Neural cell (in vitro differentiated cells): ENCODE measurements at regions not wholly inside any gene's neighbourhood (a gene's known extent, or its start where the extent isn't known, plus 50 kb on each side); places are given as distances from the start of the nearest gene placed in this dataset.

Experiments used
- H2AFZ ChIP-seq: fragments of 200-600, 300-800 bp; sonication (generic), shearing (Covaris generic); 2 replicates; pipeline ENCODE4 v1.6.0; 2014; ENCODE audit warnings: low read depth, mild to moderate bottlenecking, antibody characterized with exemption, low read length, moderate library complexity
- H3F3A ChIP-seq: fragments of 200-600 bp; shearing (Covaris generic); 2 replicates; pipeline ENCODE4 v1.6.1; 2016; ENCODE audit warnings: mild to moderate bottlenecking, moderate library complexity, mixed read lengths, antibody characterized with exemption, low read length; ENCODE audit not compliant: insufficient read depth, poor library complexity, severe bottlenecking
- H3K27ac ChIP-seq: fragments of 200-600, 300-800 bp; sonication (generic), shearing (Covaris generic); 2 replicates; pipeline ENCODE4 v1.5.1; 2014; ENCODE audit warnings: mild to moderate bottlenecking, low read length, moderate library complexity
- H3K27me3 ChIP-seq: fragments of 300-800, 200-600 bp; sonication (generic), shearing (Covaris generic); 2 replicates; pipeline ENCODE4 v1.6.0; 2014; ENCODE audit warnings: mild to moderate bottlenecking, low read depth, low read length, moderate library complexity; ENCODE audit not compliant: insufficient read depth
- H3K36me3 ChIP-seq: fragments of 300-800, 200-600 bp; sonication (generic), shearing (Covaris generic); 2 replicates; pipeline ENCODE4 v1.5.1; 2014; ENCODE audit warnings: mild to moderate bottlenecking, antibody characterized with exemption, low read length, moderate library complexity; ENCODE audit not compliant: insufficient read depth
- H3K4me2 ChIP-seq: fragments of 300-800, 200-600 bp; sonication (generic), shearing (Covaris generic); 2 replicates; pipeline ENCODE4 v1.6.0; 2014; ENCODE audit warnings: mild to moderate bottlenecking, low read length
- H3K4me3 ChIP-seq: fragments of 300-800, 200-600 bp; sonication (generic), shearing (Covaris generic); 2 replicates; pipeline ENCODE4 v1.5.1; 2014; ENCODE audit warnings: mild to moderate bottlenecking, low read length, moderate library complexity
- H3K79me2 ChIP-seq: fragments of 200-600 bp; shearing (Covaris generic); replicated peaks from 2 replicates; pipeline ENCODE4 v1.6.0; 2014; ENCODE audit warnings: mild to moderate bottlenecking, low read length, moderate library complexity; ENCODE audit not compliant: insufficient read depth
- H3K9ac ChIP-seq: fragments of 300-800, 200-600 bp; sonication (generic), shearing (Covaris generic); 2 replicates; pipeline ENCODE4 v1.6.1; 2016; ENCODE audit warnings: mild to moderate bottlenecking, low read length, mixed read lengths
- H3K9me2 ChIP-seq: fragments of 200-600 bp; shearing (Covaris generic); 2 replicates; pipeline ENCODE4 v1.6.1; 2016; ENCODE audit warnings: mild to moderate bottlenecking, low read length, mixed read lengths; ENCODE audit not compliant: insufficient read depth
- H3K9me3 ChIP-seq: fragments of 200-600, 300-800 bp; sonication (generic), shearing (Covaris generic); 2 replicates; pipeline ENCODE4 v1.6.1; 2016; ENCODE audit warnings: mild to moderate bottlenecking, mixed run types, low read length, moderate library complexity, mixed read lengths
- H4K20me1 ChIP-seq: fragments of 200-600 bp; shearing (Covaris generic); 2 replicates; pipeline ENCODE4 v1.6.1; 2016; ENCODE audit warnings: mild to moderate bottlenecking, mixed run types; ENCODE audit not compliant: insufficient read depth
- EP300 ChIP-seq: fragments of 450-650 bp; conservative IDR thresholded peaks from 2 replicates; pipeline ENCODE4 v1.6.1; 2014; ENCODE audit warnings: antibody characterized with exemption, mild to moderate bottlenecking, moderate library complexity; ENCODE audit not compliant: poor library complexity, severe bottlenecking
- EZH2 ChIP-seq: fragments of 200-600, 300-800 bp; shearing (Covaris generic), sonication (generic); IDR thresholded peaks from 2 replicates; pipeline ENCODE4 v1.6.1; 2014; ENCODE audit warnings: antibody characterized with exemption, low read length, borderline replicate concordance, mild to moderate bottlenecking; ENCODE audit not compliant: insufficient read depth, poor library complexity, severe bottlenecking
- MXI1 ChIP-seq: fragments of 450-650 bp; conservative IDR thresholded peaks from 2 replicates; pipeline ENCODE4 v1.6.1; 2014; ENCODE audit warnings: antibody characterized with exemption, mild to moderate bottlenecking; ENCODE audit not compliant: poor library complexity, severe bottlenecking
- POLR2AphosphoS5 ChIP-seq: IDR thresholded peaks from 2 replicates; pipeline ENCODE4 v1.6.1; 2012
- RAD21 ChIP-seq: fragments of 450-650 bp; conservative IDR thresholded peaks from 2 replicates; pipeline ENCODE4 v1.6.1; 2014; ENCODE audit warnings: antibody characterized with exemption, mild to moderate bottlenecking, moderate library complexity
- SMC3 ChIP-seq: fragments of 450-650 bp; conservative IDR thresholded peaks from 2 replicates; pipeline ENCODE4 v1.6.1; 2014; ENCODE audit warnings: antibody characterized with exemption, mild to moderate bottlenecking, moderate library complexity; ENCODE audit not compliant: poor library complexity
- TF ChIP-seq, protein P1 (sequence below): IDR thresholded peaks from 2 replicates; pipeline ENCODE4 v1.6.1; 2012; ENCODE audit warnings: borderline replicate concordance
- TF ChIP-seq, protein P2 (sequence below): fragments of 450-650 bp; IDR thresholded peaks from 2 replicates; pipeline ENCODE4 v1.5.1; 2014; ENCODE audit warnings: antibody characterized with exemption, mild to moderate bottlenecking, moderate library complexity; ENCODE audit not compliant: poor library complexity, severe bottlenecking

DNA sequence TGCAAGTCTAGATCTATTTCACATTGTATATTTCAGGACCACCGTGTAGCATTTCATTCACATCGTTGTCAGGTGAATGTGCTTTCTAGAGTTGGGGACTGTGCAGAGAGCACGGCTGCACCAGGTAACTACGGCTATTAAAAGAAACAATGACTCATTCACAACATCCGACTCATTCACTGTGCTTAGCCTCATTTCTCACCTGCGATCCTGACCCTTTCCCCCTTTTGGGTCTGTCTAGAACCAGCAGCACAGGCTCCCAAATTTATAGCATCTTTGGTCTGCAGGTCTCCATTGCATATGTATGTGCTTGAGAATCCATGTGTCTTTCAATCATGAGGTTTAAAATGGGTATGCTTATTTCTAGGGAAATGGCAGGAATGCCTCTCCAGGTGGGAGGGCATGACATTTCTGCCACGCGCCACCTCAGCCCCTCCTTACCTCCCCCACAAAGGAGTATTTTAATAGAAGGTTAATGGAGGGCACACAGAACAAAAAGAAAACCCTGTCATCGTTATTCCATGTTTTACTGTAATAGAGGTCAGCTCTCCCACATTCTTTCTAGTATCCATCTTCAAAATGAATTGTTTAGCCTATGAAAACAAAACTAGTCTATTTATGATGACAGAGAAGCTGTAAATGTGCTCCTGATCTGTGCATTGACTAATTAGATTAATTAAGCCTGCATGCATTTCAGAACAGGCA, 246.7 kb upstream of the EPHA4 start (continued):
- TF ChIP-seq, protein P1, sequence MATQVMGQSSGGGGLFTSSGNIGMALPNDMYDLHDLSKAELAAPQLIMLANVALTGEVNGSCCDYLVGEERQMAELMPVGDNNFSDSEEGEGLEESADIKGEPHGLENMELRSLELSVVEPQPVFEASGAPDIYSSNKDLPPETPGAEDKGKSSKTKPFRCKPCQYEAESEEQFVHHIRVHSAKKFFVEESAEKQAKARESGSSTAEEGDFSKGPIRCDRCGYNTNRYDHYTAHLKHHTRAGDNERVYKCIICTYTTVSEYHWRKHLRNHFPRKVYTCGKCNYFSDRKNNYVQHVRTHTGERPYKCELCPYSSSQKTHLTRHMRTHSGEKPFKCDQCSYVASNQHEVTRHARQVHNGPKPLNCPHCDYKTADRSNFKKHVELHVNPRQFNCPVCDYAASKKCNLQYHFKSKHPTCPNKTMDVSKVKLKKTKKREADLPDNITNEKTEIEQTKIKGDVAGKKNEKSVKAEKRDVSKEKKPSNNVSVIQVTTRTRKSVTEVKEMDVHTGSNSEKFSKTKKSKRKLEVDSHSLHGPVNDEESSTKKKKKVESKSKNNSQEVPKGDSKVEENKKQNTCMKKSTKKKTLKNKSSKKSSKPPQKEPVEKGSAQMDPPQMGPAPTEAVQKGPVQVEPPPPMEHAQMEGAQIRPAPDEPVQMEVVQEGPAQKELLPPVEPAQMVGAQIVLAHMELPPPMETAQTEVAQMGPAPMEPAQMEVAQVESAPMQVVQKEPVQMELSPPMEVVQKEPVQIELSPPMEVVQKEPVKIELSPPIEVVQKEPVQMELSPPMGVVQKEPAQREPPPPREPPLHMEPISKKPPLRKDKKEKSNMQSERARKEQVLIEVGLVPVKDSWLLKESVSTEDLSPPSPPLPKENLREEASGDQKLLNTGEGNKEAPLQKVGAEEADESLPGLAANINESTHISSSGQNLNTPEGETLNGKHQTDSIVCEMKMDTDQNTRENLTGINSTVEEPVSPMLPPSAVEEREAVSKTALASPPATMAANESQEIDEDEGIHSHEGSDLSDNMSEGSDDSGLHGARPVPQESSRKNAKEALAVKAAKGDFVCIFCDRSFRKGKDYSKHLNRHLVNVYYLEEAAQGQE: no peak

DNA sequence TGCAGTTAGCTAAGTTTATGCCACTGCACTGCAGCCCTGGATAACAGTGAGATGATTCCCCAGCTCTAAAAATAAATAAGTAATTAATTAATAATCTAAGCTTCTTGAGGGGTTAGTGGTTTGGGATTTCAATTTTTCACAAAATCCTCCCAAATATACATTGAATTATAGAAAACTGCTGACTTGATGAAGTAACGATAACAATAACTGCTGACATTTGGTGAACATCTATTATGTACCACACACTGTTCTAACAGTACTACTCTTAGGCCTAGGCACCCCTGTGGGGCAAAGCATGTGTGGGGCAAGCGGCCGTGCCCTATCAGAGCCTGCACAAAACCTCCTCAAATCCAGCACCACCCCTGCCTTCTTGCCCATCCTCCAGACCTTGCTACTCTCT, 245.8 kb upstream of the EPHA4 start:
- Histone ChIP-seq H3K36me3 (no peaks in the 10 kb centered on the region), H3K9ac (no peak overlapping the region), H3K9me3 (no peaks in the 10 kb centered on the region), H3K27me3 (no peaks in the 10 kb centered on the region), H2AFZ (no peak overlapping the region), H3K27ac (no peak overlapping the region), H3F3A (no peaks in the 10 kb centered on the region), H3K4me2 (no peak overlapping the region), H3K4me3 (no peak overlapping the region), H3K9me2 (no peaks in the 10 kb centered on the region), H3K79me2 (no peaks in the 10 kb centered on the region), H4K20me1 (no peaks in the 10 kb centered on the region)
- TF ChIP-seq RAD21: no peak
- no peak for TF ChIP-seq POLR2AphosphoS5
- TF ChIP-seq EZH2: no peak
- TF ChIP-seq, protein P2, sequence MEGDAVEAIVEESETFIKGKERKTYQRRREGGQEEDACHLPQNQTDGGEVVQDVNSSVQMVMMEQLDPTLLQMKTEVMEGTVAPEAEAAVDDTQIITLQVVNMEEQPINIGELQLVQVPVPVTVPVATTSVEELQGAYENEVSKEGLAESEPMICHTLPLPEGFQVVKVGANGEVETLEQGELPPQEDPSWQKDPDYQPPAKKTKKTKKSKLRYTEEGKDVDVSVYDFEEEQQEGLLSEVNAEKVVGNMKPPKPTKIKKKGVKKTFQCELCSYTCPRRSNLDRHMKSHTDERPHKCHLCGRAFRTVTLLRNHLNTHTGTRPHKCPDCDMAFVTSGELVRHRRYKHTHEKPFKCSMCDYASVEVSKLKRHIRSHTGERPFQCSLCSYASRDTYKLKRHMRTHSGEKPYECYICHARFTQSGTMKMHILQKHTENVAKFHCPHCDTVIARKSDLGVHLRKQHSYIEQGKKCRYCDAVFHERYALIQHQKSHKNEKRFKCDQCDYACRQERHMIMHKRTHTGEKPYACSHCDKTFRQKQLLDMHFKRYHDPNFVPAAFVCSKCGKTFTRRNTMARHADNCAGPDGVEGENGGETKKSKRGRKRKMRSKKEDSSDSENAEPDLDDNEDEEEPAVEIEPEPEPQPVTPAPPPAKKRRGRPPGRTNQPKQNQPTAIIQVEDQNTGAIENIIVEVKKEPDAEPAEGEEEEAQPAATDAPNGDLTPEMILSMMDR: no peak
- TF ChIP-seq SMC3: no peak
- no peak for TF ChIP-seq MXI1
- no peak for TF ChIP-seq EP300
- TF ChIP-seq, protein P1: no peak
